GM20000 (cell line): ENCODE measurements at regions not wholly inside any gene's neighbourhood (a gene's known extent, or its start where the extent isn't known, plus 50 kb on each side); places are given as distances from the start of the nearest gene placed in this dataset.
A peak's percentile ranks its signal among the peaks of the same experiment; 100 is the strongest.

ENCODE experiments used
- DNase-seq: peaks from one replicate; pipeline ENCODE4 v3.0.0; 2012; ENCODE audit warnings: low spot score
- CTCF ChIP-seq: IDR thresholded peaks from 2 replicates; pipeline ENCODE4 v1.5.1; 2012; ENCODE audit warnings: mild to moderate bottlenecking, control low read depth; ENCODE audit errors: extremely low read depth, missing control alignments

- no peak for DNase-seq
- no peak for TF ChIP-seq CTCF
These were observed 131.2 kb upstream of the RPS6KA2 start for GRCh38 chr6:166758136-166758704.

- DNase-seq = no peak
- TF ChIP-seq CTCF = no peak
These were observed 130.4 kb upstream of the RPS6KA2 start for GRCh38 chr6:166757232-166758135.

GRCh38 chr6:166754218-166755030, 127.4 kb upstream of the RPS6KA2 start:
- TF ChIP-seq CTCF = no peak
- no peak for DNase-seq

GRCh38 chr6:166752928-166753721, 126.1 kb upstream of the RPS6KA2 start:
- DNase-seq = no peak

GRCh38 chr6:166752097-166752496, 125.0 kb upstream of the RPS6KA2 start:
- peak; percentile 64 for DNase-seq
- TF ChIP-seq CTCF = no peak

More at GRCh38 chr6:166752928-166753721, 126.1 kb upstream of the RPS6KA2 start:
- no peak for TF ChIP-seq CTCF

- TF ChIP-seq CTCF = no peak
- peak; percentile 60 for DNase-seq
These were observed 124.1 kb upstream of the RPS6KA2 start for GRCh38 chr6:166751051-166751595.
